LNCaP clone FGC (cell line): ENCODE measurements at regions not wholly inside any gene's neighbourhood (a gene's known extent, or its start where the extent isn't known, plus 50 kb on each side); places are given as distances from the start of the nearest gene placed in this dataset.

Source experiments
- DNase-seq: peaks from one replicate; pipeline ENCODE4 v3.0.0-alpha.2; 2011; ENCODE audit warnings: low read depth
- H3K4me3 ChIP-seq: 2 replicates; pipeline ENCODE4 v1.5.1; 2011; ENCODE audit warnings: mild to moderate bottlenecking, low read depth, low read length, control low read depth
- CTCF ChIP-seq: IDR thresholded peaks from 2 replicates; pipeline ENCODE4 v1.5.1; 2012; ENCODE audit warnings: mild to moderate bottlenecking; ENCODE audit not compliant: control insufficient read depth, insufficient read depth; ENCODE audit errors: extremely low read depth

GRCh38 chr15:85306946-85307686 lies 73.3 kb upstream of the AKAP13 start:
- no peak overlapping the region for H3K4me3 ChIP-seq
- no peak for DNase-seq
- no peak for TF ChIP-seq CTCF

DNA sequence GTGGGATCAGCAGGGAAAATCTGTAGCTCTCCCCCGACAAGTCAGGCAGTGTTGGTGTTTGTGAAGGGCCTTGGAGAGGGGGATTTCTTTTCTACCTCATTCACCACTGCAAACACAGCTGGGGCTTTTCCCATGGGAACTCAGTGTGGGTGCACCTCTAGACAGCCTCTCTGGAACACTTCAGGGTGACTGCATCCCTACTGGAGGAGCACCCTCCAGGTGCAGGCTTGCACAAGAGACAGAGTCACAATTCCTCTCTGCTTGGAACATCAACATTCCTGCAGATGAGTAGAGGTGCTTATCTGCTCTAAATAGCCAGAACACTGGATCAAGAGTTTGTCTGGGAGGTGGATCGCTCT lies 72.7 kb upstream of the AKAP13 start:
- no peak overlapping the region for H3K4me3 ChIP-seq
- no peak for TF ChIP-seq CTCF
- no peak for DNase-seq

DNA sequence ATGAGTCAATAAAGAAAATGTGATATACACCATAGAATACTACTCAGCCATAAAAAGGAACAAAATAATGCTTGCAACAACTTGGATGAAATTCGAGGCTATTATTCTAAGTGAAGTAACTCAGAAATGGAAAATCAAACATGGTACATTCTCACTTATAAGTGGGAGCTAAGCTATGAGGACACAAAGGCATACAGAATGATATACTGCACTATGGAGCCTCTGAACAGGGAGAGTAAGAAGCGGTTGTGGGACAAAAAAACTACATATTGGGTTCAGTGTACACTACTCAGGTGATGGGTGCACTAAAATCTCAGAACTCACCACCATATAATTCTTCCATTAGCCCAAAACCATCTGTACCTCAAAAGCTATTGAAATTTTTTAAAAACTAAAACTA lies 68.8 kb upstream of the AKAP13 start:
- no peak overlapping the region for H3K4me3 ChIP-seq
- TF ChIP-seq CTCF = no peak
- DNase-seq = no peak

DNA sequence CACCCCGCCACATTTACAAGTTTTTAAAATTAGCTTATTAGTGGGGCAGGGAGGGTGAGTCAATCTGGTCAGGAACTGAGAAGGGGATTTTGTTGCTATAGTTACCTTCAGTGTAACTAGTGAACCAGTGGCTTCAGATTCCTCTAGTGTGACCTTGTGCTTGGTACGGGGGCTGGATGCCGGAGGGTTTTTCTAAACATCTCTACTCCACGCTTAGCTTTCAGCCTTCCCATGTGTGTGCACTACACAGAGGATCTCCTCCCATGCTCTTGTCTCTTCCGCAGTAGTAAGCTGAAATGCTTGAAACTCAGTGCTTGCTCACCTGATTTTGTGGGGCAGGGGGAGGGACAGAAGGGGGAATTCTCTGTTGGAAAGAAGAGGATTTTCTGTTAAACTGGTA lies 67.9 kb upstream of the AKAP13 start:
- no peak overlapping the region for H3K4me3 ChIP-seq
- no peak for DNase-seq
- TF ChIP-seq CTCF = no peak

DNA sequence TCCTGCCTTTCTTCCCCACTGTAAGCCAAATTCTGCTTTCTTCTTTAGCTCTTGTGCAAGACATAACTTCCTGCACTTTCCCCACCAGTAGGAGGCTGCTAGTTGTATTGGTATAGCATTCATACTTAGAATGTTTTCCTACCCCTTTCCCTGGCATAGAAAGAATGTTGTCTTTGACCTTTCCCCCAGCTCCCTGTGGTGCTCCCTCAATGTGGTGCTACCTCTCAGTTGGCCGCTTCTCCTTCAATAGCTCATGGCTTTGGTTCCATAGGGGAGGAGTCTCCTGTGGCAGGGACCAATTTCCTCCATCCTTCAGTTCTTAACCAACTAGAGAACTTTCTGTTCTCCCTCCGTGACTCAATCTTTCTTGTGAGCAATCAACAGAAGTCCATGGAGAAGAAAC lies 67.5 kb upstream of the AKAP13 start:
- no peak for DNase-seq
- no peak overlapping the region for H3K4me3 ChIP-seq
- TF ChIP-seq CTCF = no peak

DNA sequence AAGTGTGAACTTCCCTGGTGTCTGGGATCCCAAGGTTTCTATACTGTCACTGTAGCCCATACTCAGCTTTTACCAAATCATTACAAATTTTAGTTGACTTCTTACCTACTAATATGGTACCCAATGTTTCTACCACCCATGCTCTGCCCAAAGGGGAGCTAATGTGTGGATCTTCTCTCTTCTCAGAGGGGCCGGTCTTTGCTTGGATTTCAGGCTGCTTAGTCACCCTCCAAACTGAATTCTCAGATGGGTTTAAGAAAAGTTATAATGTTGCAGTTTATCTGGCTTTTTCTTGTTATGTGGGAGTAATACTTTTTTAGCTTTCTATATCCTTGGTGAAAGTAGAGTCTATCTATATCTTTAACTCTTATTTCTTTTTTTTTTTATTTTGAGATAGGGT lies 67.1 kb upstream of the AKAP13 start:
- H3K4me3 ChIP-seq = no peak overlapping the region
- no peak for TF ChIP-seq CTCF
- DNase-seq = no peak

GRCh38 chr15:85314146-85314545 lies 66.3 kb upstream of the AKAP13 start:
- no peak overlapping the region for H3K4me3 ChIP-seq
- no peak for DNase-seq
- no peak for TF ChIP-seq CTCF
